NCI-H345 (cell line): ENCODE measurements at regions not wholly inside any gene's neighbourhood (a gene's known extent, or its start where the extent isn't known, plus 50 kb on each side); places are given as distances from the start of the nearest gene placed in this dataset.
"Not testable (repeated sequence)": the region's sequence is repeated elsewhere in the genome, so short reads cannot be mapped to it uniquely, and the experiment has no call there.

Experiments
- DNase-seq: peaks from one replicate; lab custom pipeline; 2025; lab: John Stamatoyannopoulos, UW

GRCh38 chr2:212871597-212871996 lies 279.8 kb downstream of the IKZF2 start:
- no peak for DNase-seq

GRCh38 chr2:212864186-212864585 lies 287.2 kb downstream of the IKZF2 start:
- DNase-seq, result no peak

DNA sequence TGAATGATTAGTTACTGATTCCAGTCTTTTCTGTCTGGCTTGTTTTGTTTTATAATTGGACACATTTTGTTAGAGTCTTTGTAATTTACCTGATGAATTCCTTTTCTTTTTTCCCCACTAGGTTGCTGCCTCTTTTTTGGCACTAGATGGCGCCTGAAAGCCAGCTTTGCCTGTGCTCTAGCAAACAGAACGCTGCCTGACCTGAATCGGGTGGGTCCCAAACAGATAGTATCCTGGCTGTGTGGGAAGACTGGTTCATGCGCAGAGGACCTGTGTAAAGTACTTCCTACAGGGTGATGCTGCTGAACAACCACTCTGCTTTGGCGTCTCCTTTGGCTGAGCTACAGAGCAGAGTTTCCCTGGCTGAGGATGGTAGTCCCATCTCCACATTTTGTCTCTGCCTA lies 288.2 kb downstream of the IKZF2 start:
- DNase-seq, result peak; percentile 19

DNA sequence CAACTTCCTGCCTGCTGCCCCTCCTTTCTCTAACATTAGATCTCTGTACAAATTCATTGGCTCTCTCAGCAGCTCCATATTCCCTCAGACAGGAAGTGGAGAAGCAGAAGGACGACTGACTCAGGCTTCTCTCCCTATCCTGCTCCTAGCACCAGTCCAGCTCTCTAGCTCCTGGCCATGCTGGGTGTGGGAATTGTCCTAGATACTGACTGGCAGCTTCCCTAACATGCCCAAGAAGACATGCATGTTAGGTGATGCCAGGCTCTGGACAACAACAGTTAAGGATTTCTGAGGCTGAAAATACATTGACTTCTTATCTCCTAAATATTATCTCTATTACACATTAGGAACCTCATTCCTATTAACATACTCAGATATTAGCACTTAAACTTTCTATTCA lies 292.9 kb downstream of the IKZF2 start:
- no peak for DNase-seq

GRCh38 chr2:212854771-212855170 lies 296.6 kb downstream of the IKZF2 start:
- DNase-seq, result no peak

- no peak for DNase-seq
Observed at GRCh38 chr2:212854116-212854515, 297.3 kb downstream of the IKZF2 start.

GRCh38 chr2:212845941-212846340 lies 305.5 kb downstream of the IKZF2 start:
- no peak for DNase-seq

DNA sequence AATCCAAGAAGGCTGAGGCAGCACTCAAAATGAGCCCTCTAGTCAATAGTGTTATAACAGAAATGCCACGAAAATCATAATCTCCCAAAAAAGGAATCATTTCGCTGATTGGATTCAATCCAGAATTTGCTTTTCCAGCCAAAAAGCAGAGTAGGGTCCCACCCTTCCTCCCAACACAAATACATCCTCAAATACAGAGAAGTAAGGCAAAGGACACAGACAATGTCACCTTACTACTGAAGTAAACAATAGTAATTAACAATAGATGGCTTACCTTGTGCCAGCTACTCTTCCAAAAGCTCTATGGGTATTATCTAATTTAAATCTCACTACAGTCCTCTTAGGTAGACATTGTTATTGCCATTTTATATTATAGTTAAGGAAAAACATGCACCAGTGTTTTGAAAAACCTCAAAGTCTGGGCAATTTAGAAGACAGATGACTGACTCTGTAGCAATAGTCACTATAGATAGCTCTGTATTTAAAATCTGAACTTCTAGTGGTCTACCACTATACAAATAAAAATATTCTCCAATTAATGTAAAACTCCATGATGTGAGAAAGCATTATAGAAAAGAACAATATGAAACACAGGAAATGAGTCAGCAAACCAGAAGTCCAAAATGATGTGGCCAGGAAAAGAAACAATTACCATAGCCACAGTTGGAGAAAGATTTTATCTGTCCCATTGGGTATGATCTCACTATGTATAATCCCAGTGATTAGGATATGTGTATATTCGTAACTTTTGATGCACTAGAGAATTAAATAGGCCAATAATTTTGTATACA lies 305.0 kb upstream of the ERBB4 start:
- DNase-seq, result no peak

GRCh38 chr2:212842544-212843185 lies 304.1 kb upstream of the ERBB4 start:
- DNase-seq, result no peak

DNA sequence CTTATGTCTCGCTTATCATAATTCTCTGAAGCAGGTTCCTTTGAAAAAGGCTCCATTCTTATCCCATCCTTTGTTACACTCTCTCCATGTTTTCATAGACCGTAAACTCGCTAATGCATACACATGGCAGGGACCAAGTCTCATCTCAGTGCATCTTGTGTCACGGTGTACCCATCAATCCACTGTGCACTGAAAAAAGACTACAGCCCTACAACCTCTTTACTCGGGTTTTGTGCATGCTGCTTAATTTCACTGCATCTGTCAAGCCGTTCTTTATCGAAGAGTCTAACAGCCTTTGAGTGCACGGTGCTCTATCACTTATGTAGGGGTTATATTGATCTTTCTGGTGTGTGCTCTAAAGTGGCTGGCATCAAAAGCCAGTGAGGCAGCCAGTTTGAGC lies 302.9 kb upstream of the ERBB4 start:
- peak; percentile 70 for DNase-seq

DNA sequence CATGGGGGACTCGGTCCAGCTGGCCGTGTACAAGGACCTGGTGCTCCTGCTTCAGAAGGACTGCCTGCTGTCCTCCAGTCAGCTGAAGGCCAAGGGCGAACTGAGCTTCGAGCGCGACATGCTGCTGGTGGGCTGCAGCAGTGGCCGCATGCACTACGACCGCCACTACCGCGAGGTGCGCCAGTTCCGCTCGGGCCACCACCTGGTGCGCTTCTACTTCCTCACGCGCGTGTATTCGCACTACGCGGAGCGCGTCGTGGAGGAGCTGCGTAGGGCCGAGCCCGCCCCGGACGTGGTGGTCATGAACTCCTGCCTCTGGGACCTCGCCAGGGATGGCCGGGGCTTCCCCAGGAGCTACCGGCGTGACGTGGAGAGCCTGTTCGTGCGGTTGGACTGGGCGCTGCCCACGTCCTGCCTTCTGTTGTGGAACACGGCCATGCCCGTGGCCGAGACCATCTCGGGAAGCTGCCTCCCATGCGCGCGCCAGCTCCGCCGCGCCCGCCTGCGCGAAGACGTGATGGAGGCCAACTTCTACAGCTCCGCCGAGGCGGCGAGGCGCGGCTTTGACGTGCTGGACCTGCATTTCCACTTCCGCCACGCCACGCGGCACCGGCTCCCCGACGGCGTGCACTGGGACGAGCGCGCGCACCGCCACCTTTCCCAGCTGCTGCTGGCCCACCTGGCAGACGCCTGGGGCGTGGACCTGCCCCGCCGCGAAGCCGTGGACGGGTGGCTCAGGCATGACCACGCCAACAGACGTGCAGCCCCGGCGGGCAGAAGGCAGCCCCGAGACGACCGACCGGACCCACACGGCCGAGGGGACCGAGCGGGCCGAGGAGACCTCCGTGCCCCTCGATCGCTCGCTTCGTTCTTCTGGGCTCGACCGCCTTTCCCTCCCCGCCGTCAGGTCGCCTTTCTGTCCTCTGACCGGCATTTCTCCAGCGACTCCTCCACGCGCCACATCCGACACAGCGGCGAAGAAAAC lies 293.9 kb upstream of the ERBB4 start:
- no peak for DNase-seq

DNA sequence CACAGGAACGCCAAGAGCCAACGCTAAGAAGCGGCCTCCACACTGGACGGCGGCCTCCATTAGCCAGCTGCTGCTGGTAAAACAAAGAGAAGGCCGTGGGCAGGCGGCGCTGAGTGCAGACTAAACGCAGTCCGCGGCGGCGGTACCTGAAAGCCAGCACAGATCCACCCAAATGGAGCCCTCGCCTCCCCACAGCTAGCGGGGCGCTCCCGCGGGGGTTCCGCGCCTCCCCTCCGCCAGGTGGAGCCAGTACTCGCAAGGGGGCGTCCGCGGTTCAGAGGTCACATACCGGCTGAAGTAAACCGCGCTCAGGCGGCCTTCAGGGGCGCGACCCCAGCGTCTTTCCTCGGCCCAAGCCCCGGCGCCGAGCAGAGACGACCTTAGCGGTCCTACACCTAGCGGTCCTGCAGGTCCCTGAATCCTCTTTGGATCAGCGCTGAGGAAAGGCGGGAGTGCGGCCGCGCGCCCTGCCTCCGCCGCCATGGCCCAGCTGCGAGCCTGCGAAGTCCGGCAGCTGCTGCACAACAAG lies 293.1 kb upstream of the ERBB4 start:
- no peak for DNase-seq

GRCh38 chr2:212816267-212816666 lies 277.7 kb upstream of the ERBB4 start:
- DNase-seq, result no peak

GRCh38 chr2:212815453-212815852 lies 276.9 kb upstream of the ERBB4 start:
- DNase-seq, result no peak

- peak; percentile 82 for DNase-seq
Observed at GRCh38 chr2:212814941-212815340, 276.3 kb upstream of the ERBB4 start.

GRCh38 chr2:212811921-212812320 lies 273.3 kb upstream of the ERBB4 start:
- peak; percentile 3 for DNase-seq

GRCh38 chr2:212811036-212811805 lies 272.6 kb upstream of the ERBB4 start:
- DNase-seq, result peak; percentile 3

DNA sequence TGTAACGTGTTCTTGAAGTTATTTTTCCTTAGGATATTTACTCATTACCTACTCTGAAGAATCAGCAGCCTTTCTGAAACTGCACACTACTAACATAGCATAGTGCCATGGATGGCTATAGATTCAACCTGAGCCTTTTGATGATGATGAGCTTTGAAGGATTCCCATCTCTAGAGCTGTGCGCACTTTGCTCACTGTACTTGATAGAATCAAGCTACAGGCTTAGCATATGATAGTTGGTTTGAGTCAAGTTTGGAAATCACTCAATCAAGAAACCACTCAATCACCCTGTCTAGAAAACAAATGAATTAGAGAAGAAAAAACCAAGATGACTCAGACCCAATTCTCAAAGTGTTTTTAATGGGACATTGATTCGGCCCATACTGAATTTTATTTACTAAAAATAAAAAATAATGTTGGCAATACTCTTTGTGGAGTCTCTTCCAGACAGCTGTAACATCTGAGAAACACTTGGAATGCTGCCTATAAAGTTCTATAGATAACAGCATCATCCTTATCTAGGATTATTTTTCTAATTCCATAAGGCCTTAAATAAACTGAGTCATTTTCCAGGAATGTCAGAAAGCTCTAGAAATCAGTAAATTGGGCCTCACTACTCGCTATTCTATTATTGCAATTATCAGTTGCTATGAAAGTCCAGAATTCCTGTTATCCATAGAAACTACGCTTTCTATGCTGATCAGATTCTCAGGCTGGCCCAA lies 259.0 kb upstream of the ERBB4 start:
- no peak for DNase-seq

GRCh38 chr2:212794471-212794870 lies 255.9 kb upstream of the ERBB4 start:
- DNase-seq, result peak; percentile 46

GRCh38 chr2:212791569-212791968 lies 253.0 kb upstream of the ERBB4 start:
- no peak for DNase-seq

GRCh38 chr2:212786088-212786487 lies 247.5 kb upstream of the ERBB4 start:
- not testable (repeated sequence) for DNase-seq
